Suprapubic skin (tissue), 4 donors: ENCODE measurements at regions not wholly inside any gene's neighbourhood (a gene's known extent, or its start where the extent isn't known, plus 50 kb on each side); places are given as distances from the start of the nearest gene placed in this dataset.

Experiments used
- DNase-seq, 2 donors: peaks; one replicate each; pipeline ENCODE4 v3.0.0-alpha.2; 2019; ENCODE audit warnings: low spot score in 2 of 2
- H3K27ac ChIP-seq: fragments of 200-600 bp; sonication (generic); one replicate; pipeline ENCODE4 v1.5.1; 2019
- H3K27me3 ChIP-seq: fragments of 200-600 bp; sonication (generic); one replicate; pipeline ENCODE4 v1.5.1; 2019
- H3K36me3 ChIP-seq: fragments of 200-600 bp; sonication (generic); one replicate; pipeline ENCODE4 v1.5.1; 2019
- H3K4me1 ChIP-seq: fragments of 200-600 bp; sonication (generic); one replicate; pipeline ENCODE4 v1.5.1; 2019
- H3K4me3 ChIP-seq: fragments of 200-600 bp; sonication (generic); one replicate; pipeline ENCODE4 v1.5.1; 2019; ENCODE audit warnings: mild to moderate bottlenecking
- H3K9me3 ChIP-seq: fragments of 200-600 bp; sonication (generic); one replicate; pipeline ENCODE4 v1.5.1; 2019
- EP300 ChIP-seq: sonication (generic); formaldehyde crosslinking; IDR thresholded peaks from one replicate; pipeline ENCODE4 v1.6.1; 2017; ENCODE audit warnings: antibody characterized with exemption
- POLR2A ChIP-seq, 2 donors: fragments of 450-650 bp; IDR thresholded peaks; one replicate each; pipeline ENCODE4 v1.6.1; 2017; ENCODE audit warnings: antibody characterized with exemption in 2 of 2, mild to moderate bottlenecking in 2 of 2, moderate library complexity in 2 of 2
- POLR2AphosphoS5 ChIP-seq, 3 donors: sonication (generic); formaldehyde crosslinking; IDR thresholded peaks; one replicate each; pipeline ENCODE4 v1.6.1; 2017; ENCODE audit warnings: antibody characterized with exemption in 3 of 3
- WGBS: methylation state at CpG from one replicate; pipeline ENCODE4 v1.1.5; 2018; 5-methylcytosine and 5-hydroxymethylcytosine counted together
- TF ChIP-seq, protein P1 (sequence below), 2 donors: fragments of 200-600 bp in 1 of 2; fragments of 450-650 bp in 1 of 2; sonication (generic) in 1 of 2; IDR thresholded peaks; one replicate each; pipeline ENCODE4 v1.5.1; 2016 to 2019; ENCODE audit warnings: antibody characterized with exemption in 2 of 2, mild to moderate bottlenecking in 1 of 2, moderate library complexity in 1 of 2

DNA sequence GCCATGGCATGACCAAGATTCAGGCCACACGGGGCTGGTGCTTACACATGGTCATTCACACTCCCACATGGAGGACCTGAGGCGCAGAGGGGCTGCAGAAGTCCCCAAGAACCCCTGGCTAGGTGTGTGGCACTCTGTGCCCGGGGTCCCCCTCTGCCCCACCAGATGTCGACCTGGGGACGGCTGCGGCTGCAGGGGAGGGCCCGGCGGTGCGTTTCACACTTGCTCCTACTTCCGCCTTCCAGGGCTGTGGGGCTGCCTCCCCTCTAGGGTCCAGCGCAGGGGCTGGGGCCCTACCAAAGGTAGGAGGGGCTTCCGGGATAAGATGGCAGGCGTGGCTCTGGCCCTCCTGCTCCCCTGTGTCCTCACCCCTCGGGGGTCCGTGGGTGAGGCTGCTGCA, 81.1 kb upstream of the SLCO4A1 start:
- WGBS = 36% methylated on average over 6 of the region's 15 CpGs
- TF ChIP-seq POLR2AphosphoS5 (IDR thresholded peaks at IDR 0.05) = no peak
- TF ChIP-seq, protein P1, sequence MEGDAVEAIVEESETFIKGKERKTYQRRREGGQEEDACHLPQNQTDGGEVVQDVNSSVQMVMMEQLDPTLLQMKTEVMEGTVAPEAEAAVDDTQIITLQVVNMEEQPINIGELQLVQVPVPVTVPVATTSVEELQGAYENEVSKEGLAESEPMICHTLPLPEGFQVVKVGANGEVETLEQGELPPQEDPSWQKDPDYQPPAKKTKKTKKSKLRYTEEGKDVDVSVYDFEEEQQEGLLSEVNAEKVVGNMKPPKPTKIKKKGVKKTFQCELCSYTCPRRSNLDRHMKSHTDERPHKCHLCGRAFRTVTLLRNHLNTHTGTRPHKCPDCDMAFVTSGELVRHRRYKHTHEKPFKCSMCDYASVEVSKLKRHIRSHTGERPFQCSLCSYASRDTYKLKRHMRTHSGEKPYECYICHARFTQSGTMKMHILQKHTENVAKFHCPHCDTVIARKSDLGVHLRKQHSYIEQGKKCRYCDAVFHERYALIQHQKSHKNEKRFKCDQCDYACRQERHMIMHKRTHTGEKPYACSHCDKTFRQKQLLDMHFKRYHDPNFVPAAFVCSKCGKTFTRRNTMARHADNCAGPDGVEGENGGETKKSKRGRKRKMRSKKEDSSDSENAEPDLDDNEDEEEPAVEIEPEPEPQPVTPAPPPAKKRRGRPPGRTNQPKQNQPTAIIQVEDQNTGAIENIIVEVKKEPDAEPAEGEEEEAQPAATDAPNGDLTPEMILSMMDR (IDR thresholded peaks at IDR 0.05) = no peak
- TF ChIP-seq EP300 = no peak
- no peak for TF ChIP-seq POLR2A (IDR thresholded peaks at IDR 0.05)

DNA sequence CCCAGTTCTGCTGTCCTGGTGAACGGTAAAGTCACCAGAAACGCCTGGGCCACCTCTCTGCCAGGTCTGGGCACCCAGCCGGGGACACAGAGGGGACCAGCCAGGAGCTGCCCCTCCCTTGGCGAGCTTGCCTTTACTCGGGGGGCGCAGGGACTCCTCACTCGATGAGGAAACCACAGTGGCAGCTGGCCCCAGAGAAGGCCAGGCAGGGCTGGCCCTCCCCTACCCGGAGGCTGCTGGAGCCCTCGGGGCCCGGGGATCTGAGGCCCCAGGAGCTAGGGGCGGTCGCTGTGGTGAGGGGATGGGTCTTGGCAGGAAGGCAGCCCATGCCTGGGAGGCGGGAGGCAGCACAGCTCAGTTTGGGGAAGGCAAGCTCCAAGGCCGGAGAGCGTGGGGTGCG, 80.4 kb upstream of the SLCO4A1 start:
- Histone ChIP-seq H3K4me3 (no peak overlapping the region), H3K4me1 (no peaks in the 10 kb centered on the region), H3K27ac (no peak overlapping the region), H3K27me3 (peaks cover 93% of the 10 kb centered on the region), H3K9me3 (no peaks in the 10 kb centered on the region), H3K36me3 (no peaks in the 10 kb centered on the region)
- WGBS = 48% methylated on average over 6 of the region's 16 CpGs
- TF ChIP-seq EP300 (no peak), POLR2AphosphoS5 (IDR thresholded peaks at IDR 0.05) (no peak), POLR2A (IDR thresholded peaks at IDR 0.05) (no peak)
- TF ChIP-seq, protein P1 (IDR thresholded peaks at IDR 0.05) = no peak
- no peak for DNase-seq

More for the DNA sequence above, 81.1 kb upstream of the SLCO4A1 start:
- Histone ChIP-seq H3K36me3 (no peaks in the 10 kb centered on the region), H3K27ac (no peak overlapping the region), H3K9me3 (no peaks in the 10 kb centered on the region), H3K4me3 (no peak overlapping the region), H3K4me1 (no peaks in the 10 kb centered on the region), H3K27me3 (peaks cover 95% of the 10 kb centered on the region)
- no peak for DNase-seq

DNA sequence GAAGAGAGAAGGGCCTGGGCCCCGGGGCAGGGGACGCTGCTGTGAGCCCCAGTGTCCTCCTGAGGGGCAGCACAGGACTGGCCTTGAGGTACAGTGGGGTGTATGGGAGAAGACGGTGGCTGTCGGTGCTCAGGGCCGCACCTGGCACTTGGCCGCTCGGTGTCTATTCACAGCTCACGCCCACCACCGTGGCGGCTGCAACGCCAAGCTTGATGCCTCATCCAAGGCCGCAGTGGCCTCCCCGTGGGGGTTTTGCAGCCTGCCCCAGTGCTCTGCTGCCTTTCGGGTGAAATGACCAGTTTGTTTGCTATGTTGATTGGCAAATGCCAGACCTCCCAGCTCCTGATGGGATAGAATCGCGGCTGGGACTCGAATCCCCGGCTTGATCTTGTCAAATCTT, 79.5 kb upstream of the SLCO4A1 start:
- H3K27ac ChIP-seq = no peak overlapping the region
- 82% methylated on average over 5 of the region's 18 CpGs for WGBS

DNA sequence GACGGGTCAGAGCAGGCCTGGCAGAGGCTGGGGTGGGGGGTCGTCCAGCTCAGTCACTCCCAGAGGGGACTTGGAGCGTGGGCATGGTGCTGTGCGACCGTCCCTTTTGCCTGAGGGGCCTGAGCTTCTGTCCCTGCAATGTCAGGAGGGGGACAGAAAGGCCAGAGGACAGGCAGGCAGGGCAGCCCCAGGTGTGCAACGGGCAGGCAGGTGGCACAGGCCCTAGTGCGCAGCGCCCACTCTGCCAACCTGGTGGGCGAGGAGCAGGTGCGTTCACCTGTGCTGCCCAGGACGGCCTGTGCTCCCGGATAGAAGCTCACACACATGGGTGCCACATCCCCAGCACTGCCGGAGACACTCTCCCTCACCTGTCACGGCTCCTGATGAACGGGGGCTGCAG, 78.7 kb upstream of the SLCO4A1 start:
- TF ChIP-seq, protein P1 (IDR thresholded peaks at IDR 0.05) = no peak
- TF ChIP-seq POLR2A (IDR thresholded peaks at IDR 0.05) = no peak
- TF ChIP-seq EP300 = no peak
- TF ChIP-seq POLR2AphosphoS5 (IDR thresholded peaks at IDR 0.05) = no peak
- H3K27me3 ChIP-seq = peaks cover 91% of the 10 kb centered on the region
- 71% methylated on average over 5 of the region's 15 CpGs for WGBS

More for the DNA sequence above, 79.5 kb upstream of the SLCO4A1 start:
- H3K4me1 ChIP-seq = no peaks in the 10 kb centered on the region
- H3K4me3 ChIP-seq = no peak overlapping the region
- no peaks in the 10 kb centered on the region for H3K36me3 ChIP-seq
- H3K27me3 ChIP-seq = peaks cover 91% of the 10 kb centered on the region
- H3K9me3 ChIP-seq = no peaks in the 10 kb centered on the region
- no peak for DNase-seq
- TF ChIP-seq, protein P1 (IDR thresholded peaks at IDR 0.05) = no peak
- TF ChIP-seq EP300 = no peak
- TF ChIP-seq POLR2AphosphoS5 (IDR thresholded peaks at IDR 0.05) = no peak
- no peak for TF ChIP-seq POLR2A (IDR thresholded peaks at IDR 0.05)

DNA sequence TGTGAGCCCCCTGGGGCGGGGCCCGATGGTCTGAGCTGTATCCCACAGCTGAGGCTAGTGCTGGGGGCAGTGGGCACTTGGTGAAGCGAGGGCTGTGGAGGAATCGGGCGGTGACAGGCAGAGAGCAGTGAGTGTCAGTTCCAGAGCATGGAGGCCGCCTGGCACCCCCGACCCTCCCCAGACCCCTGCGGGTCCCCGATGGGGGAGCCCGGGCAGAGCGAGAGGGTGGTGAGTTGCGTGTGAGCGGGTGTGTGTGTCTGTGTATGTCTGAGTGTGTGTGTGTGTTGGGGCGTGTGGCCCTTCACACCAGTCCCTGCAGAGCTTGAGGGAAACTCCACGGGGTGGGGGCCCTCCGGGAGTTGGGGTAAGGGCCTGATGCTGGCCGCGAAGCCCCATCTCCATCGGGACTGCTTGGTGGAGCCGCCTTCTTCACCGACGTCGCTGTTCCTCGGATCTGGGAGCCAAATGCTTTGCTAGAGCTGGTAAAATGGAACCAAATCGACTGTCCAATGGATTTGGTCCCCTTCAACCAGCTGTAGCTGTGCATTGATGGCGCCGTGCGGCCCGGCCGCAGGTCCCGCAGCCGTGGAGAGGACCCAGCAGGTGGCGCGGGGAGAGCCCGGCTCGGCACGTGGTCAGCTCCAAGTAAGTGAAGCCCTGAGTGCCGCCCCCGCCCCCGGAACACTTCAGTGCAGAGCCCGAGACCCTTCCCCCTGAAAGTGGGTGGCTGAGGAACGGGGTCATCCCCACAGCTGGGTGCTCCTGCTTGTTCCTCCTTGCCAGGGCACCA, 77.7 kb upstream of the SLCO4A1 start:
- Histone ChIP-seq H3K4me1 (no peaks in the 10 kb centered on the region), H3K36me3 (no peaks in the 10 kb centered on the region), H3K27ac (no peak overlapping the region), H3K9me3 (no peaks in the 10 kb centered on the region), H3K27me3 (peaks cover 90% of the 10 kb centered on the region), H3K4me3 (no peak overlapping the region)
- whole genome bisulfite sequencing = 89% methylated on average over 16 of the region's 42 CpGs
- TF ChIP-seq POLR2A (IDR thresholded peaks at IDR 0.05) = no peak
- TF ChIP-seq, protein P1 (IDR thresholded peaks at IDR 0.05) = no peak
- no peak for DNase-seq

More for the DNA sequence above, 78.7 kb upstream of the SLCO4A1 start:
- no peaks in the 10 kb centered on the region for H3K4me1 ChIP-seq
- DNase-seq = no peak
- H3K27ac ChIP-seq = no peak overlapping the region
- no peaks in the 10 kb centered on the region for H3K36me3 ChIP-seq
- no peaks in the 10 kb centered on the region for H3K9me3 ChIP-seq
- no peak overlapping the region for H3K4me3 ChIP-seq
